GM12878 (cell line): ENCODE measurements at regions not wholly inside any gene's neighbourhood (a gene's known extent, or its start where the extent isn't known, plus 50 kb on each side); places are given as distances from the start of the nearest gene placed in this dataset.

Experiments
- ATAC-seq: fragments of 200-7000 bp; cut with Tn5 transposase; 3 replicates; pipeline ENCODE4 v1.9.1; 2020; ENCODE audit warnings: mild to moderate bottlenecking, moderate library complexity
- BruUV-seq: library from RNA; stranded (reverse); fragments of 400-500 nt; replicated peaks from 2 replicates; lab custom pipeline; 2021; lab: Mats Ljungman, UMichigan
- CTCF ChIA-PET: fragments of 300-600 bp; sonication (Branson Sonifier 250); formaldehyde crosslinking; extraction: SDS; loops from one replicate; lab custom pipeline; 2021; ENCODE audit warnings: inconsistent platforms; lab: Yijun Ruan, JAX
- POLR2A ChIA-PET: fragments of 350-600 bp; formaldehyde crosslinking; extraction: SDS; loops from one replicate; lab custom pipeline; 2021; ENCODE audit warnings: inconsistent platforms; lab: Charles Lee
- RAD21 ChIA-PET: fragments of 300-600 bp; sonication (Branson Sonifier 250); formaldehyde crosslinking; loops from one replicate; lab custom pipeline; 2023; ENCODE audit warnings: antibody characterized with exemption; ENCODE audit not compliant: unreplicated experiment; lab: Charles Lee
- SMC1A ChIA-PET: fragments of 300-600 bp; sonication (Branson Sonifier 250); formaldehyde crosslinking; loops from one replicate; lab custom pipeline; 2023; ENCODE audit not compliant: unreplicated experiment, uncharacterized antibody; lab: Charles Lee
- DNase-seq: peaks from one replicate; pipeline ENCODE4 v3.0.0-alpha.2; 2011; ENCODE audit warnings: low read depth, low spot score
- FAIRE-seq: peaks from 3 replicates; lab custom pipeline; 2011; peaks lifted over from hg19 to GRCh38; lab: Jason Lieb, UNC
- H2AFZ ChIP-seq: 2 replicates; pipeline ENCODE4 v1.6.0; 2011; ENCODE audit warnings: low read depth, low read length, control low read depth; ENCODE audit not compliant: control insufficient read depth
- H3K27ac ChIP-seq: 2 replicates; pipeline ENCODE4 v1.5.1; 2011; ENCODE audit warnings: control low read depth; ENCODE audit not compliant: control insufficient read depth, insufficient read depth
- H3K27me3 ChIP-seq, 2 experiments: replicated peaks in 1 of 2; 2 replicates each; pipeline versions ENCODE4 v1.6.0 to v1.6.1; 2011; ENCODE audit warnings: low read length in 1 of 2; ENCODE audit not compliant: control insufficient read depth in 2 of 2, insufficient read depth in 2 of 2
- H3K36me3 ChIP-seq, 2 experiments: 2 replicates each; pipeline ENCODE4 v1.5.1; 2011; ENCODE audit warnings: low read length in 1 of 2; ENCODE audit not compliant: control insufficient read depth in 2 of 2, insufficient read depth in 2 of 2
- H3K4me1 ChIP-seq: 2 replicates; pipeline ENCODE4 v1.6.1; 2011; ENCODE audit warnings: mild to moderate bottlenecking, low read length, moderate library complexity, mixed read lengths; ENCODE audit not compliant: control insufficient read depth, insufficient read depth
- H3K4me2 ChIP-seq: 2 replicates; pipeline ENCODE4 v1.6.0; 2011; ENCODE audit warnings: control low read depth; ENCODE audit not compliant: control insufficient read depth, insufficient read depth
- H3K4me3 ChIP-seq: fragments of 200-600 bp; sonication (generic); 2 replicates; pipeline ENCODE4 v1.5.1; 2016
- H3K79me2 ChIP-seq: 2 replicates; pipeline ENCODE4 v1.6.0; 2011; ENCODE audit warnings: low read length; ENCODE audit not compliant: control insufficient read depth, insufficient read depth
- H3K9ac ChIP-seq: 2 replicates; pipeline ENCODE4 v1.8.0; 2011; ENCODE audit warnings: low read length, control low read depth, mixed read lengths; ENCODE audit not compliant: control insufficient read depth, insufficient read depth
- H3K9me3 ChIP-seq: replicated peaks from 3 replicates; pipeline ENCODE4 v1.5.1; 2011; ENCODE audit warnings: mild to moderate bottlenecking, low read length; ENCODE audit not compliant: control insufficient read depth, insufficient read depth
- H4K20me1 ChIP-seq: 2 replicates; pipeline ENCODE4 v1.6.0; 2011; ENCODE audit not compliant: control insufficient read depth, insufficient read depth
- CEBPZ ChIP-seq: fragments of 150-350 bp; IDR thresholded peaks from 2 replicates; pipeline ENCODE4 v1.6.1; 2016; ENCODE audit warnings: low read depth, low read length
- IKZF2 ChIP-seq, 2 experiments: fragments of 450-650 bp; IDR thresholded peaks; 2 replicates each; pipeline ENCODE4 v1.6.1; 2017; ENCODE audit warnings: mild to moderate bottlenecking in 2 of 2, moderate library complexity in 2 of 2
- NFYB ChIP-seq: IDR thresholded peaks from 2 replicates; pipeline ENCODE4 v1.6.1; 2011; ENCODE audit warnings: low read depth, mild to moderate bottlenecking, low read length, improper control_type of control experiment, moderate library complexity; ENCODE audit not compliant: insufficient read depth
- RFX5 ChIP-seq: IDR thresholded peaks from 2 replicates; pipeline ENCODE4 v1.6.1; 2011; ENCODE audit warnings: low read depth, low read length, improper control_type of control experiment
- SREBF1 ChIP-seq: IDR thresholded peaks from 2 replicates; pipeline ENCODE4 v1.6.1; 2012; ENCODE audit warnings: mild to moderate bottlenecking, low read length
- SUPT20H ChIP-seq: IDR thresholded peaks from 2 replicates; pipeline ENCODE4 v1.6.1; 2011; ENCODE audit warnings: low read depth, mild to moderate bottlenecking, low read length, moderate library complexity, borderline replicate concordance; ENCODE audit not compliant: control insufficient read depth
- USF2 ChIP-seq: IDR thresholded peaks from 2 replicates; pipeline ENCODE4 v1.6.1; 2011; ENCODE audit warnings: low read depth, low read length, improper control_type of control experiment, borderline replicate concordance
- ZZZ3 ChIP-seq: IDR thresholded peaks from 2 replicates; pipeline ENCODE4 v1.6.1; 2011; ENCODE audit warnings: low read depth; ENCODE audit not compliant: control insufficient read depth, insufficient read length
- WGBS: methylation state at CpG from one replicate; pipeline ENCODE4 v1.1.6; 2016; ENCODE audit warnings: low lambda C conversion rate; ENCODE audit not compliant: insufficient replicate concordance, insufficient coverage; ENCODE audit errors: missing lambda C conversion rate; 5-methylcytosine and 5-hydroxymethylcytosine counted together
- in situ Hi-C: fragments of 300-500 bp; cut with MboI; formaldehyde crosslinking; loops from 9 replicates; pipeline ENCODE4 v1.14.3; 2018; ENCODE audit warnings: mixed read lengths
- intact Hi-C: fragments of 100-400 bp; cut with micrococcal nuclease; formaldehyde crosslinking; loops from one replicate; pipeline ENCODE4 v1.14.2; 2022; ENCODE audit not compliant: unreplicated experiment
- TF ChIP-seq, protein P1 (sequence below): fragments of 450-650 bp; IDR thresholded peaks from 2 replicates; pipeline ENCODE4 v1.6.1; 2017; ENCODE audit warnings: mild to moderate bottlenecking
- TF ChIP-seq, protein P2 (sequence below): fragments of 450-650 bp; IDR thresholded peaks from 2 replicates; pipeline ENCODE4 v1.6.1; 2016; ENCODE audit warnings: mild to moderate bottlenecking

DNA sequence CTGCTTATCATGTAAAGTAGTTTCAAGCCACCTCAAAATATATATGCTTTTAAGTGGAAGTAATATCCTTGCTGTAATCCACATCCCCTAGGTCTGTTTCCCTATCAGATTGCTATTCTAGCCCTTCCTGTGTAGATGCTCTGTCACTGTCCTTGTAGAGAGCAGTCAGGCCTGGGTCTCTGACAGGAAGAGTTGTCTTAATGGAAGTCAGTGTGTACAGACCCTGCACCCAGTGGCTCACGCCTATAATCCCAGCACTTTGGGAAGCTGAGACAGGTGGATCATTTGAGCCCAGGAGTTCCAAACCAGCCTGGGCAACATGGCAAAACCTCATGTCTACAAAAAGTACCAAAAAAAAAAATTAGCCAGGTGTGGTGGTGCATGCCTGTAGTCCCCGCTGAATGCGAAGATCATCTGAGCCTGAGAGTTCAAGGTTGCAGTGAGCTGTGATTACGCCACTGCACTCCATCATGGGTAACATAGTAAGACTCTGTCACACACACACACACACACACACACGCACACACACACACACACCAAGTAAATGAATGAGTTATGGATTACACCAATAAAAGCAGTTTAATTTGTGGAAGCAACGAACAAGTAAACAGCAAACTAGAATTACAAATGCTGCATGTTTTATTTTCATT is 70.2 kb upstream of the DSC1 start:
- ATAC-seq = no peak
- Histone ChIP-seq H4K20me1 (no peaks in the 10 kb centered on the region), H3K4me3 (no peak overlapping the region), H3K9me3 (no peaks in the 10 kb centered on the region), H3K36me3 (no peaks in the 10 kb centered on the region), H3K4me1 (peaks cover 20% of the 10 kb centered on the region), H3K79me2 (no peaks in the 10 kb centered on the region)
- WGBS = 54% methylated on average over 6 of the region's 6 CpGs
- intact Hi-C loops (loop anchor here (5.0 to 10.0 kb wide), 2 partner anchors 34 to 262 kb away; partner anchors contain the start of gene DSG2), in situ Hi-C loops (no loop called here)
- DNase-seq = no peak
- SMC1A ChIA-PET = interaction anchor here (1.6 to 2.7 kb wide), 2 partner anchors 9 to 12 kb away, joined by 7 to 12 read pairs; no protein-coding TSS in a partner anchor
- FAIRE-seq = no peak
- POLR2A ChIA-PET = interaction anchor here (0.6 kb wide), 1 partner anchor 158 kb away, joined by 3 read pairs; no protein-coding TSS in a partner anchor
- CTCF ChIA-PET = interaction anchor here (1.1 to 2.6 kb wide), 2 partner anchors 13 to 36 kb away, joined by 3 to 9 read pairs; no protein-coding TSS in a partner anchor
- TF ChIP-seq, protein P1, sequence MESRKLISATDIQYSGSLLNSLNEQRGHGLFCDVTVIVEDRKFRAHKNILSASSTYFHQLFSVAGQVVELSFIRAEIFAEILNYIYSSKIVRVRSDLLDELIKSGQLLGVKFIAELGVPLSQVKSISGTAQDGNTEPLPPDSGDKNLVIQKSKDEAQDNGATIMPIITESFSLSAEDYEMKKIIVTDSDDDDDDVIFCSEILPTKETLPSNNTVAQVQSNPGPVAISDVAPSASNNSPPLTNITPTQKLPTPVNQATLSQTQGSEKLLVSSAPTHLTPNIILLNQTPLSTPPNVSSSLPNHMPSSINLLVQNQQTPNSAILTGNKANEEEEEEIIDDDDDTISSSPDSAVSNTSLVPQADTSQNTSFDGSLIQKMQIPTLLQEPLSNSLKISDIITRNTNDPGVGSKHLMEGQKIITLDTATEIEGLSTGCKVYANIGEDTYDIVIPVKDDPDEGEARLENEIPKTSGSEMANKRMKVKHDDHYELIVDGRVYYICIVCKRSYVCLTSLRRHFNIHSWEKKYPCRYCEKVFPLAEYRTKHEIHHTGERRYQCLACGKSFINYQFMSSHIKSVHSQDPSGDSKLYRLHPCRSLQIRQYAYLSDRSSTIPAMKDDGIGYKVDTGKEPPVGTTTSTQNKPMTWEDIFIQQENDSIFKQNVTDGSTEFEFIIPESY = no peak
- no peak for TF ChIP-seq USF2
- TF ChIP-seq NFYB = no peak
- TF ChIP-seq RFX5 = no peak
- TF ChIP-seq IKZF2 (IDR thresholded peaks at IDR 0.05) = no peak
- no peak for TF ChIP-seq SUPT20H
- TF ChIP-seq SREBF1 = no peak
- no peak for TF ChIP-seq ZZZ3
- TF ChIP-seq, protein P2, sequence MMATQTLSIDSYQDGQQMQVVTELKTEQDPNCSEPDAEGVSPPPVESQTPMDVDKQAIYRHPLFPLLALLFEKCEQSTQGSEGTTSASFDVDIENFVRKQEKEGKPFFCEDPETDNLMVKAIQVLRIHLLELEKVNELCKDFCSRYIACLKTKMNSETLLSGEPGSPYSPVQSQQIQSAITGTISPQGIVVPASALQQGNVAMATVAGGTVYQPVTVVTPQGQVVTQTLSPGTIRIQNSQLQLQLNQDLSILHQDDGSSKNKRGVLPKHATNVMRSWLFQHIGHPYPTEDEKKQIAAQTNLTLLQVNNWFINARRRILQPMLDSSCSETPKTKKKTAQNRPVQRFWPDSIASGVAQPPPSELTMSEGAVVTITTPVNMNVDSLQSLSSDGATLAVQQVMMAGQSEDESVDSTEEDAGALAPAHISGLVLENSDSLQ = no peak
- no peak for TF ChIP-seq CEBPZ
- TF ChIP-seq, all 136 proteins: peak for 0
- no TSS peak for BruUV-seq
- RAD21 ChIA-PET = interaction anchor here (1.3 kb wide), 1 partner anchor 26 kb away, joined by 4 read pairs; no protein-coding TSS in a partner anchor
- no peak overlapping the region for H3K27ac ChIP-seq
- H3K4me2 ChIP-seq = no peak overlapping the region
- no peak overlapping the region; the same call in 1 of the 2 replicates for H2AFZ ChIP-seq
- no peak overlapping the region for H3K9ac ChIP-seq
- H3K27me3 ChIP-seq = no peaks in the 10 kb centered on the region
